ENCODE measurements at regions not wholly inside any gene's neighbourhood (a gene's known extent, or its start where the extent isn't known, plus 50 kb on each side); places are given as distances from the start of the nearest gene placed in this dataset.

DNA sequence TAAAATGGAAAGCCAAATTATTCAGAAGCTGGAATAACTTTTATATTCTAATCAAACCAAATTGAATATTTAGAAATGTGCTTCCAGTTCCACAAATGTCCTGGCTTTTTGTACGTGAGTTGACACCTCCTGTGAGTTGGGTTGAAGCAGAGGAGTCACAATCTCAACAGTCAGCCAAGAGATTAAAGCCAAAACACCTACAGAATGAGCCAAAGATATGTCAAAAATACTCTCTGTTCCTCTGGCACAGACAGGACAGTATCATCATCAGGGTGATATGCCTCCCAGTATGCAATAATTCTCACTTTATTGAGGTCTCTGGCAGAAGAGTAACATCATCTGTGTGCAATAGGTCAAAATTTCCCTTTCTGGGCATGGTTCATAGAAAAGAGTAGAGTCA, 914.3 kb upstream of the AMELY start:
- TF ChIP-seq CTCF (IDR thresholded peaks at IDR 0.05) (no peak), POLR2A (IDR thresholded peaks at IDR 0.05) (no peak)
